ENCODE measurements at regions not wholly inside any gene's neighbourhood (a gene's known extent, or its start where the extent isn't known, plus 50 kb on each side); places are given as distances from the start of the nearest gene placed in this dataset.

DNA sequence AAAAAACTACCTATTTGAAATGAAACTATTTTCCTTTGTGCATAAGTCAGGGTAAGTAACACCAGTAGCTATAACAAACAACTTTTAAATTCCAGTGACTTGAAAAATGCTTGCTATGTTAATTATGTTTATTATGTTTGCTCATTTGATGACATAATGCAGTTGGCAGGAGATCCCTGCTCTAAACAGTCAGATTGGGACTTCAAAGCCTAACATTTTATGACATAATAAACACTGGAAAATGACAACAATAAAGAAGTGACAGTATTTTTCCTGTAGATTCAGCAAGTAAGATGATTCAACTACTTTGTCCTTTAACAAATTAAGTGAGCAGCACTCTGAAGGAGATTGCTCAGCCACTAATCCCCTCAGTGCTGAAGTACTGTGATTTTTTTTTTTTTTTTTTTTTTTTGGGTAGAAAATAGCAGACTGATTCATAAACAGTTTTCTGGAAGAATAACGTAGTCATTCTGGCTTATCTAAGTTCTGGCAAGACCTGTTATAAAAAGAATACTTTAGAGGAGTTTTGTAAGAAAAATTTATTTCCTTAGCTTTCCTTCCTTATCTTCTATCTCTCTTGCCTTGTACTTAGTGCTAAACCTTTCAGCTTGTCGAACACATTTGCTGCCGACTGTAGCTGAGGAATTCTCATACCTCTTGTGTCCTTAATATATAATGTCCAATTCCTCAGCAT lies 207.2 kb downstream of the PTGER3 start:
- DNase-seq (ENCODE audit: low spot score in 2 of 2) = no peak
- H3K36me3 ChIP-seq = no peaks in the 10 kb centered on the region
- TF ChIP-seq, protein P1, sequence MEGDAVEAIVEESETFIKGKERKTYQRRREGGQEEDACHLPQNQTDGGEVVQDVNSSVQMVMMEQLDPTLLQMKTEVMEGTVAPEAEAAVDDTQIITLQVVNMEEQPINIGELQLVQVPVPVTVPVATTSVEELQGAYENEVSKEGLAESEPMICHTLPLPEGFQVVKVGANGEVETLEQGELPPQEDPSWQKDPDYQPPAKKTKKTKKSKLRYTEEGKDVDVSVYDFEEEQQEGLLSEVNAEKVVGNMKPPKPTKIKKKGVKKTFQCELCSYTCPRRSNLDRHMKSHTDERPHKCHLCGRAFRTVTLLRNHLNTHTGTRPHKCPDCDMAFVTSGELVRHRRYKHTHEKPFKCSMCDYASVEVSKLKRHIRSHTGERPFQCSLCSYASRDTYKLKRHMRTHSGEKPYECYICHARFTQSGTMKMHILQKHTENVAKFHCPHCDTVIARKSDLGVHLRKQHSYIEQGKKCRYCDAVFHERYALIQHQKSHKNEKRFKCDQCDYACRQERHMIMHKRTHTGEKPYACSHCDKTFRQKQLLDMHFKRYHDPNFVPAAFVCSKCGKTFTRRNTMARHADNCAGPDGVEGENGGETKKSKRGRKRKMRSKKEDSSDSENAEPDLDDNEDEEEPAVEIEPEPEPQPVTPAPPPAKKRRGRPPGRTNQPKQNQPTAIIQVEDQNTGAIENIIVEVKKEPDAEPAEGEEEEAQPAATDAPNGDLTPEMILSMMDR (IDR thresholded peaks at IDR 0.05) = no peak
- TF ChIP-seq POLR2A (IDR thresholded peaks at IDR 0.05) = no peak
- TF ChIP-seq EP300 (IDR thresholded peaks at IDR 0.05) = no peak
- H3K27me3 ChIP-seq = no peaks in the 10 kb centered on the region
- no peaks in the 10 kb centered on the region for H3K9me3 ChIP-seq
- no peak overlapping the region for H3K27ac ChIP-seq
- no peaks in the 10 kb centered on the region for H3K4me1 ChIP-seq
- no peak overlapping the region for H3K4me3 ChIP-seq
- WGBS, 2 donors = 64 to 67% methylated on average over 3 of the region's 3 CpGs

DNA sequence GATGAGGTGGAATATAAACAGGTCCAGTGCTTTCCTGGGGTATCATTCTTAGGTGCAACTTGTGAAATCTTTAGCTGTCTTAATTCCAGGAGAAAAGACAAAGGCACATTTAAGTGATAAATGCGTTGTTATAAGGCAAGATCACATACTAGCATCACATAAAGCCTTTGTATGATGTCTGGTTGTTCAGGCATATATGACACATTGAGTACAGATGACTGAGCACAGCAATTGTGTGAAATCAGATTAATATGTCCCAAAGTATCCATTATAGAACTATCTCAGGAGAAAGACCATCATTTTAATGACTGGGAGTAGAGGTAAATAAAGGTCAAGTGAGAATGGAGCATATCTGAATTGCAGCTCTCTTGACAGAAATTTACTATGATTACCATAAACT lies 205.1 kb downstream of the PTGER3 start:
- DNase-seq (ENCODE audit: low spot score in 2 of 2) = no peak
- Histone ChIP-seq H3K4me1 (no peaks in the 10 kb centered on the region), H3K27me3 (no peaks in the 10 kb centered on the region), H3K36me3 (no peaks in the 10 kb centered on the region), H3K27ac (no peak overlapping the region), H3K4me3 (no peak overlapping the region), H3K9me3 (no peaks in the 10 kb centered on the region)
- TF ChIP-seq, protein P1 (IDR thresholded peaks at IDR 0.05) = no peak
- TF ChIP-seq POLR2A (IDR thresholded peaks at IDR 0.05) = no peak
- WGBS, 2 donors = 58 to 76% methylated on average over 1 of the region's 1 CpG

DNA sequence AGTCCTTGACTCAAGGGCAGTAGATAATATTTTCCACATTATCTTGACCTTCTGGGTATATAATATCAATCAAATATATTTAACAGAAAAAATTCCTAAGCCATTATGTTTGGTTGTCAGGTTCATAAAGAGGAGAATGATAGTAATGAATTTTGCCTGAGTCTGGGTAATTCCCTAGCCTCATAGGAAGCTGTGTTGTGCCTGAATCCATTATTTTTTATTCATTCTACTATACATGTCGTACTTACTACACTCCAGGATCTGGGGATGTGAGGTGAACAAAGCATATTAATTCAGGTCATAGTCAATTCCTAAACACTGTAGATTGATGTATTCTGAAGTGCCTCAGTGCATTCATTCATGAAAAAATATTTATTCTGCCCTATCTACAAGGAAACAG lies 204.2 kb downstream of the PTGER3 start:
- TF ChIP-seq POLR2A (IDR thresholded peaks at IDR 0.05) = no peak
- TF ChIP-seq, protein P1 (IDR thresholded peaks at IDR 0.05) = no peak
- TF ChIP-seq EP300 (IDR thresholded peaks at IDR 0.05) = no peak
- 86 to 94% methylated on average over 1 of the region's 1 CpG for WGBS, 2 donors
- Histone ChIP-seq H3K4me1 (no peaks in the 10 kb centered on the region), H3K27me3 (no peaks in the 10 kb centered on the region), H3K27ac (no peak overlapping the region), H3K9me3 (no peaks in the 10 kb centered on the region), H3K4me3 (no peak overlapping the region), H3K36me3 (no peaks in the 10 kb centered on the region)
- no peak for DNase-seq (ENCODE audit: low spot score in 2 of 2)

DNA sequence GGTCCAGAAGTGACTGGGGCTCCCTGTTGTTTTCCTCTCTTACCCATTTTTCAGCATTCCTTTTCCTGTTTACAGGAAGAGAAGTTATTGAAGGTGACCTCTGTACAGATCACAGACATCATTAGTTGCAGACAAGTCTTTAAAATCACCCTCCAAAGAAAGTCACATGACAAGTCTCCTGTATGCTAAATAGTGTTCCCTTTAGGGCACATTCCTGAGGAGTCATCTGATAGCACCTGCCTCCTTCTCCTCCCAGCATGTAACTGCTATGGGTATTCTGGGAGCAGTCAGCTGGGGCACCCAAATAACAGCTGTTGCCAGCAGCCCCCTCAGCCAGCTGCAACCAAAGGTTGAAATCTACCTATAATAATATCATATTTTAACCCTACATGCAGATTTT lies 200.6 kb downstream of the PTGER3 start:
- DNase-seq (ENCODE audit: low spot score in 2 of 2) = no peak
- TF ChIP-seq EP300 (IDR thresholded peaks at IDR 0.05) (no peak), POLR2A (IDR thresholded peaks at IDR 0.05) (no peak)
- TF ChIP-seq, protein P1 (IDR thresholded peaks at IDR 0.05) = no peak
- no peaks in the 10 kb centered on the region for H3K27me3 ChIP-seq
- no peaks in the 10 kb centered on the region for H3K9me3 ChIP-seq
- H3K27ac ChIP-seq = no peak overlapping the region
- no peaks in the 10 kb centered on the region for H3K4me1 ChIP-seq
- H3K36me3 ChIP-seq = no peaks in the 10 kb centered on the region
- H3K4me3 ChIP-seq = no peak overlapping the region

DNA sequence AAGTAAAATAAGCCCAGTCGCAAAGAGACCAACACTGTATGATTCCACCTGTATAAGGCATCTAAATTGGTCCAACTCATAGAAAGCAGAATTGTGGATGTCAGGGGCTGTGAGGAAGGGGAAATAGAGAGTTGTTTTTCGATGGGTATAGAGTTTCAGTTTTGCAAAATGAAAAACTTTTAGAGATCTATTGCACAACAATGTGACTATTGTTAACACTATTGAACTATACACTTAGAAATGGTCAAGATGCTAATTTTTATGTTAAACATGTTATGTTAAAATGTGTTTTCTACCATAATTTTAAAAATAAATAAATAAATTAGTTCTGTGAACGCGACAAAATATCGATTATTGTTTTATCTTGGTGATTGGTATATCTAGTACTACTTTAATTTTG lies 192.4 kb downstream of the PTGER3 start:
- no peak for DNase-seq (ENCODE audit: low spot score in 2 of 2)
- H3K9me3 ChIP-seq = no peaks in the 10 kb centered on the region
- no peak overlapping the region for H3K27ac ChIP-seq
- H3K4me1 ChIP-seq = no peaks in the 10 kb centered on the region
- no peaks in the 10 kb centered on the region for H3K36me3 ChIP-seq
- WGBS, 2 donors = 75 to 76% methylated on average over 5 of the region's 5 CpGs
- no peak overlapping the region for H3K4me3 ChIP-seq
- TF ChIP-seq EP300 (IDR thresholded peaks at IDR 0.05) = no peak
- TF ChIP-seq, protein P1 (IDR thresholded peaks at IDR 0.05) = no peak
- TF ChIP-seq POLR2A (IDR thresholded peaks at IDR 0.05) = no peak
- no peaks in the 10 kb centered on the region for H3K27me3 ChIP-seq
